H1 (cell line): ENCODE measurements at regions not wholly inside any gene's neighbourhood (a gene's known extent, or its start where the extent isn't known, plus 50 kb on each side); places are given as distances from the start of the nearest gene placed in this dataset.

ENCODE experiments used
- CTCF ChIA-PET: fragments of 300-600 bp; sonication (Branson Sonifier 250); formaldehyde crosslinking; loops from one replicate; lab custom pipeline; 2021; ENCODE audit not compliant: partially characterized antibody; lab: Charles Lee
- POLR2A ChIA-PET: fragments of 300-600 bp; sonication (Branson Sonifier 250); formaldehyde crosslinking; loops from one replicate; lab custom pipeline; 2021; ENCODE audit warnings: inconsistent platforms; ENCODE audit not compliant: partially characterized antibody; lab: Charles Lee
- DNase-seq, 2 experiments: peaks; one replicate each; pipeline versions ENCODE4 v3.0.0 to v3.0.0-alpha.2; 2010 to 2022; ENCODE audit warnings: low spot score in 2 of 2, low read depth in 1 of 2, mixed read lengths in 1 of 2
- FAIRE-seq: peaks from 2 replicates; lab custom pipeline; 2011; peaks lifted over from hg19 to GRCh38; lab: Jason Lieb, UNC
- H2AFZ ChIP-seq: 2 replicates; pipeline ENCODE4 v1.8.1; 2012; ENCODE audit warnings: low read length, inconsistent platforms
- H2AK5ac ChIP-seq: 2 replicates; pipeline ENCODE4 v1.6.1; 2013; ENCODE audit warnings: low read depth, low read length
- H2BK120ac ChIP-seq: replicated peaks from 2 replicates; pipeline ENCODE3; 2013; ENCODE audit warnings: low read depth, low read length, inconsistent platforms
- H2BK12ac ChIP-seq: 2 replicates; pipeline ENCODE4 v1.6.1; 2013; ENCODE audit warnings: low read depth, low read length
- H2BK15ac ChIP-seq: 2 replicates; pipeline ENCODE4 v1.6.1; 2013; ENCODE audit warnings: low read length
- H2BK20ac ChIP-seq: 2 replicates; pipeline ENCODE4 v1.6.1; 2013; ENCODE audit warnings: low read length
- H2BK5ac ChIP-seq: 2 replicates; pipeline ENCODE4 v1.6.1; 2013; ENCODE audit warnings: low read depth, low read length
- H3K14ac ChIP-seq: 2 replicates; pipeline ENCODE4 v1.6.1; 2013; ENCODE audit warnings: inconsistent platforms; ENCODE audit not compliant: insufficient read length
- H3K18ac ChIP-seq: 2 replicates; pipeline ENCODE4 v1.6.1; 2013; ENCODE audit warnings: low read length; ENCODE audit errors: extremely low read depth
- H3K23ac ChIP-seq: 2 replicates; pipeline ENCODE4 v1.6.1; 2013; ENCODE audit warnings: inconsistent platforms; ENCODE audit not compliant: insufficient read length
- H3K23me2 ChIP-seq: 2 replicates; pipeline ENCODE4 v1.6.1; 2013; ENCODE audit warnings: low read depth, low read length
- H3K27ac ChIP-seq: 2 replicates; pipeline ENCODE4 v1.6.1; 2011; ENCODE audit warnings: low read depth, low read length, inconsistent platforms
- H3K27me3 ChIP-seq, 4 experiments: replicated peaks in 1 of 4; 1 replicate in 1 of 4; 2 replicates in 3 of 4; pipeline versions ENCODE4 v1.6.1 to v1.8.1; 2011 to 2013; ENCODE audit warnings: low read length in 3 of 4, mild to moderate bottlenecking in 3 of 4, inconsistent platforms in 2 of 4, mixed read lengths in 2 of 4, moderate library complexity in 1 of 4; ENCODE audit not compliant: control insufficient read depth in 3 of 4, insufficient read depth in 3 of 4; ENCODE audit errors: extremely low read depth in 1 of 4
- H3K36me3 ChIP-seq, 4 experiments: 2 replicates each; pipeline versions ENCODE4 v1.6.1 to v1.8.1; 2011 to 2013; ENCODE audit warnings: mild to moderate bottlenecking in 4 of 4, low read length in 3 of 4, moderate library complexity in 2 of 4, control low read depth in 1 of 4, inconsistent platforms in 1 of 4; ENCODE audit not compliant: insufficient read depth in 4 of 4, control insufficient read depth in 2 of 4
- H3K4ac ChIP-seq: replicated peaks from 2 replicates; pipeline ENCODE3; 2013; ENCODE audit warnings: low read length, low read depth, mixed read lengths, inconsistent platforms; ENCODE audit not compliant: insufficient read length
- H3K4me1 ChIP-seq, 4 experiments: replicated peaks in 1 of 4; 1 replicate in 1 of 4; 2 replicates in 3 of 4; pipeline versions ENCODE4 v1.6.1 to v1.8.1; 2011 to 2013; ENCODE audit warnings: low read length in 3 of 4, inconsistent platforms in 2 of 4, mixed read lengths in 1 of 4; ENCODE audit not compliant: insufficient read depth in 4 of 4, control insufficient read depth in 3 of 4
- H3K4me2 ChIP-seq, 2 experiments: 2 replicates each; pipeline versions ENCODE4 v1.6.1 to v1.8.1; 2011 to 2013; ENCODE audit warnings: low read depth in 2 of 2, low read length in 2 of 2, control low read depth in 1 of 2, inconsistent platforms in 1 of 2, mild to moderate bottlenecking in 1 of 2; ENCODE audit not compliant: insufficient read depth in 1 of 2
- H3K4me3 ChIP-seq, 4 experiments: fragments of 200-600, 300-600 bp in 1 of 4; sonication (generic), shearing (Covaris generic), sonication (Bioruptor Twin) in 1 of 4; 2 replicates each; pipeline versions ENCODE4 v1.5.1 to v1.8.1; 2011 to 2016; ENCODE audit warnings: low read length in 4 of 4, low read depth in 3 of 4, control low read depth in 2 of 4, inconsistent platforms in 2 of 4, mild to moderate bottlenecking in 2 of 4, mixed read lengths in 1 of 4, moderate library complexity in 1 of 4; ENCODE audit not compliant: insufficient read depth in 2 of 4; ENCODE audit errors: extremely low read depth in 1 of 4
- H3K56ac ChIP-seq: replicated peaks from 2 replicates; pipeline ENCODE3; 2013; ENCODE audit warnings: low read depth, mild to moderate bottlenecking, mixed read lengths, low read length, inconsistent platforms; ENCODE audit not compliant: insufficient read length
- H3K79me1 ChIP-seq: 2 replicates; pipeline ENCODE4 v1.6.1; 2013; ENCODE audit warnings: low read depth, low read length, control low read depth
- H3K79me2 ChIP-seq, 2 experiments: 2 replicates each; pipeline versions ENCODE4 v1.6.1 to v1.8.1; 2012 to 2013; ENCODE audit warnings: low read length in 2 of 2, mild to moderate bottlenecking in 2 of 2, inconsistent platforms in 1 of 2; ENCODE audit not compliant: insufficient read depth in 2 of 2, control insufficient read depth in 1 of 2
- H3K9ac ChIP-seq, 4 experiments: replicated peaks in 1 of 4; 1 replicate in 1 of 4; 2 replicates in 3 of 4; pipeline versions ENCODE4 v1.6.1 to v1.8.1; 2011 to 2013; ENCODE audit warnings: low read depth in 3 of 4, low read length in 3 of 4, control low read depth in 2 of 4, mild to moderate bottlenecking in 2 of 4, moderate library complexity in 2 of 4, inconsistent platforms in 1 of 4; ENCODE audit errors: extremely low read depth in 1 of 4
- H3K9me3 ChIP-seq, 2 experiments: 2 replicates each; pipeline versions ENCODE4 v1.6.1 to v1.8.1; 2012 to 2013; ENCODE audit warnings: mild to moderate bottlenecking in 2 of 2, moderate library complexity in 2 of 2, control low read depth in 1 of 2, inconsistent platforms in 1 of 2, low read depth in 1 of 2, low read length in 1 of 2, mixed read lengths in 1 of 2; ENCODE audit not compliant: insufficient read depth in 2 of 2
- H4K20me1 ChIP-seq, 2 experiments: replicated peaks in 1 of 2; 2 replicates each; pipeline versions ENCODE3 to v1.8.1; 2011 to 2013; ENCODE audit warnings: inconsistent platforms in 2 of 2, low read length in 2 of 2, mild to moderate bottlenecking in 1 of 2; ENCODE audit not compliant: insufficient read depth in 2 of 2, control insufficient read depth in 1 of 2
- H4K5ac ChIP-seq: 2 replicates; pipeline ENCODE4 v1.6.1; 2013; ENCODE audit warnings: low read length, low read depth, mixed read lengths, inconsistent platforms; ENCODE audit not compliant: insufficient read length
- H4K8ac ChIP-seq: 2 replicates; pipeline ENCODE4 v1.8.0; 2013; ENCODE audit warnings: mild to moderate bottlenecking, moderate library complexity, low read length, inconsistent platforms; ENCODE audit not compliant: insufficient read depth; ENCODE audit errors: extremely low read depth
- H4K91ac ChIP-seq: replicated peaks from 2 replicates; pipeline ENCODE3; 2013; ENCODE audit warnings: low read length, mixed read lengths, inconsistent platforms; ENCODE audit not compliant: insufficient read length
- ATF3 ChIP-seq: IDR thresholded peaks from 2 replicates; pipeline ENCODE4 v1.6.1; 2011; ENCODE audit warnings: low read depth, mild to moderate bottlenecking, low read length; ENCODE audit not compliant: insufficient read depth
- CBX5 ChIP-seq: fragments of 300-800, 300-1000 bp; sonication (generic); IDR thresholded peaks from 2 replicates; pipeline ENCODE4 v1.7.1; 2016; ENCODE audit warnings: antibody characterized with exemption, low read length, low read depth
- CTBP2 ChIP-seq: IDR thresholded peaks from 2 replicates; pipeline ENCODE4 v1.7.0; 2011; ENCODE audit warnings: borderline replicate concordance, mild to moderate bottlenecking, moderate library complexity, mixed read lengths, low read length; ENCODE audit not compliant: insufficient read depth, insufficient read length
- GTF2F1 ChIP-seq: IDR thresholded peaks from 2 replicates; pipeline ENCODE4 v1.6.1; 2012; ENCODE audit warnings: low read depth, low read length, improper control_type of control experiment, borderline replicate concordance
- HDAC6 ChIP-seq: IDR thresholded peaks from one replicate; pipeline ENCODE4 v1.7.1; 2012; ENCODE audit warnings: low read depth, mild to moderate bottlenecking, inconsistent platforms, low read length, moderate library complexity
- MAX ChIP-seq: IDR thresholded peaks from 2 replicates; pipeline ENCODE4 v1.6.1; 2012; ENCODE audit warnings: inconsistent platforms
- POLR2A ChIP-seq, 2 experiments: IDR thresholded peaks; 1 replicate in 1 of 2; 2 replicates in 1 of 2; pipeline ENCODE4 v1.6.1; 2011; ENCODE audit warnings: low read depth in 2 of 2, low read length in 2 of 2, mild to moderate bottlenecking in 2 of 2; ENCODE audit errors: control extremely low read depth in 1 of 2
- POLR2AphosphoS5 ChIP-seq: IDR thresholded peaks from 2 replicates; pipeline ENCODE4 v1.6.1; 2011; ENCODE audit warnings: low read depth, low read length
- SP2 ChIP-seq: IDR thresholded peaks from 2 replicates; pipeline ENCODE4 v1.6.1; 2012; ENCODE audit warnings: mild to moderate bottlenecking, low read length, inconsistent platforms
- SRF ChIP-seq: IDR thresholded peaks from 2 replicates; pipeline ENCODE4 v1.6.1; 2011; ENCODE audit warnings: mild to moderate bottlenecking, low read depth, low read length, moderate library complexity
- TBP ChIP-seq: IDR thresholded peaks from 2 replicates; pipeline ENCODE4 v1.6.1; 2011; ENCODE audit warnings: low read depth, low read length, improper control_type of control experiment
- ZNF274 ChIP-seq: IDR thresholded peaks from 2 replicates; pipeline ENCODE4 v1.7.0; 2012; ENCODE audit warnings: low read length, borderline replicate concordance; ENCODE audit errors: extremely low read depth
- WGBS, 2 experiments: shearing (Covaris generic) in 1 of 2; methylation state at CpG; one replicate each; pipeline versions ENCODE4 v1.1.6 to v1.1.7; 2013 to 2015; ENCODE audit warnings: low lambda C conversion rate in 2 of 2, mixed read lengths in 2 of 2, inconsistent platforms in 1 of 2, low coverage in 1 of 2, missing lambda C conversion rate in 1 of 2; ENCODE audit not compliant: insufficient replicate concordance in 2 of 2, insufficient coverage in 1 of 2, insufficient read length in 1 of 2; ENCODE audit errors: extremely low coverage in 1 of 2, missing lambda C conversion rate in 1 of 2; 5-methylcytosine and 5-hydroxymethylcytosine counted together

- Histone ChIP-seq H2AK5ac (no peak overlapping the region), H3K4me1 (peaks cover 7 to 29% (median 18%) of the 10 kb centered on the region in 4 experiments), H3K79me2 (no peaks in the 10 kb centered on the region), H4K5ac (no peak overlapping the region), H3K79me1 (peaks cover 4% of the 10 kb centered on the region), H3K18ac (no peak overlapping the region), H3K23ac (no peak overlapping the region), H3K4ac (peak overlapping the region; percentile 19), H2BK20ac (no peak overlapping the region), H3K23me2 (peaks cover 9% of the 10 kb centered on the region; the same call in 1 of the 2 replicates), H3K27me3 (peaks cover 0 to 13% (median 10%) of the 10 kb centered on the region in 4 experiments; a peak in 3 of 7 replicates), H2AFZ (no peak overlapping the region), H4K91ac (peak overlapping the region; percentile 55), H3K4me2 (no peak overlapping the region), H3K9me3 (no peaks in the 10 kb centered on the region), H3K36me3 (no peaks in the 10 kb centered on the region; a peak in 1 of 8 replicates), H3K9ac (no peak overlapping the region), H4K20me1 (peaks cover 15 to 20% of the 10 kb centered on the region in 2 experiments), H3K56ac (no peak overlapping the region), H2BK15ac (no peak overlapping the region; the same call in 1 of the 2 replicates), H3K4me3 (no peak overlapping the region), H4K8ac (no peak overlapping the region; the same call in 1 of the 2 replicates), H3K14ac (no peak overlapping the region), H2BK5ac (0 out of 2 replicates have a peak overlapping the region, but pooled peaks have one; percentile 52), H2BK120ac (no peak overlapping the region), H3K27ac (no peak overlapping the region), H2BK12ac (peak overlapping the region; percentile 80; the same call in 1 of the 2 replicates)
- CTCF ChIA-PET = interaction anchor here (1.5 to 2.7 kb wide), 2 partner anchors 62 to 70 kb away, joined by 6 to 10 read pairs; no protein-coding TSS in a partner anchor
- FAIRE-seq (no peak), DNase-seq (no peak)
- POLR2A ChIA-PET = interaction anchor here (1.0 to 1.1 kb wide), 2 partner anchors 14 to 123 kb away, joined by 3 read pairs; no protein-coding TSS in a partner anchor
- 92% methylated on average over 21 of the region's 28 CpGs; no CpG with 5 or more reads in 1 of the 2 experiments for WGBS, 2 experiments
- TF ChIP-seq HDAC6 (no peak), GTF2F1 (no peak), SP2 (no peak), POLR2A (IDR thresholded peaks at IDR 0.05; ENCODE audit: control extremely low read depth in 1 of 2, low read depth in 2 of 2, low read length in 2 of 2) (no peak), MAX (no peak), CBX5 (no peak), ZNF274 (no peak), TBP (no peak), CTBP2 (no peak), SRF (no peak), POLR2AphosphoS5 (no peak), ATF3 (no peak)
These were observed 68.8 kb upstream of the HGFAC start for GRCh38 chr4:3372933-3373465.
